ENCODE measurements at regions not wholly inside any gene's neighbourhood (a gene's known extent, or its start where the extent isn't known, plus 50 kb on each side); places are given as distances from the start of the nearest gene placed in this dataset.

DNA sequence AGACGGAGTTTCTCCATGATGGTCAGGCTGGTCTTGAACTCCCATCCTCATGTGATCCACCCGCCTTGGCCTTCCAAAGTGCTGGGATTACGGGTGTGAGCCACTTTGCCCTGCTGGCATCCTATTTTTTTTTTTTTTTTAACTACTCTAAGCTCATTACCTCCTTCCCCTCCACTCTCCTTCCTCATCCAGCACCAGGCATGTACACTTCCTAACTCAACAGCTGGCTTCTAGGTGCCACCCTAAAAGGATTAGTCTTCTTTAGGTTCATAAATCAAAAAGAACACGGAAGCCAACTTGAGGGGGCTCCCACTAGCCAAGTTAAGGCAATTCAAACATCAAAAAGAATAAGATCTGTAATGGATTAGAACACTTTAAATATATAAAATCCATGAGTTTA is 70.6 kb upstream of the TEX51 start (continued):
- no peak for TF ChIP-seq BCL3 (IDR thresholded peaks at IDR 0.05)

GRCh38 chr2:126828491-126828890 is 70.2 kb upstream of the TEX51 start:
- H3K4me3 ChIP-seq = no peak overlapping the region
- ChIA-PET POLR2A (interaction anchor here (0.6 kb wide), 1 partner anchor 1015 kb away, joined by 3 read pairs; no protein-coding TSS in a partner anchor), CTCF (no interaction called here)
- H3K9me3 ChIP-seq = no peaks in the 10 kb centered on the region
- DNase-seq (ENCODE audit: low read depth in 1 of 2, low spot score in 1 of 2) (no peak), FAIRE-seq (no peak), ATAC-seq (no peak)
- no peaks in the 10 kb centered on the region for H3K4me1 ChIP-seq
- no peak overlapping the region for H3K4me2 ChIP-seq
- no peak for TF ChIP-seq TP53 (CRISPR knock-in tag; IDR thresholded peaks at IDR 0.05)
- no peak for TF ChIP-seq ZNF302 (CRISPR knock-in tag; IDR thresholded peaks at IDR 0.05)
- no peak for TF ChIP-seq MAZ (IDR thresholded peaks at IDR 0.05; ENCODE audit: borderline replicate concordance, low read depth, low read length)
- no peak for TF ChIP-seq NFE2L2 (conservative IDR thresholded peaks at IDR 0.05; ENCODE audit: low read length)
- TF ChIP-seq BCL3 (IDR thresholded peaks at IDR 0.05) = no peak
- no peak for TF ChIP-seq EP300 (IDR thresholded peaks at IDR 0.05)
- no peak for TF ChIP-seq KDM1A (IDR thresholded peaks at IDR 0.05; ENCODE audit: low read depth)
- 15% methylated on average over 4 of the region's 4 CpGs for WGBS (ENCODE audit: missing lambda C conversion rate)
- H3K27ac ChIP-seq = no peak overlapping the region

DNA sequence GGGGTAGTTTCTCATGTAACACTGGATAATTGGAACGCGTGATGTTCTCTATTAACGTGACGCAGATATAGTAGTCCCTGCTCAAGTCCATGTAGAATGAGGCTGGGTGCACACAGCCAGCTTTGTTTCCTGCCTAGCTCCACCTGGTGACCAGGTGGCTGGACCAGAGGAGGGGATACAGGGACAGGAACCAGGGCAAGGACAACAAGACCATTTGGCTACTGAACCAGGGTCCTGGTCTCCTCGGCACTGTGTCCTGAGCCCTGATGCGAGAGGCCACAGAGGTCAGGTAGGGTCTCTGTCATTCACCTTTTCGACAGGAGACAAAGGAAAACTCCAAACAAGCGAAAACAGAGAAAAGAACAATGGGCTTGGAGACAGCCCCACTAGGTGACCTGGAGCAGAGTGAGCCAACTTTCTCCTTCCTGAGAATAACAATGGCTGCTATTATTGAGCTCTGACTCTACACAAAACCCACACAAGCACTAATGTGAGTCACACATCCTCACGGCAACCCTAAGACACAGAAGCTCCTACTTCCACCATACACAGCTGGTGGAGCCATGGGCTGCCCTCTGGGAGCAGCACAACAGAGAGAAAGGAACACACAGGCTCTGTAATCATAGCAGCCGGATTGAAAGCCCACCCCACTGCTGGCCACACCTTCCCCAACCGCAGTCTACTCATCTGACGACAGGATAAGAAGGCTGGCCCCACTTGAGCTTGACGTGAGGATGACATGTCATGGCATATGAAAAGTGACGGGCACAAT is 67.3 kb upstream of the TEX51 start:
- Histone ChIP-seq H3K27ac (no peak overlapping the region), H3K9me3 (no peaks in the 10 kb centered on the region), H3K4me3 (no peak overlapping the region), H3K4me1 (no peaks in the 10 kb centered on the region), H3K4me2 (no peak overlapping the region)
- TF ChIP-seq, protein P1, sequence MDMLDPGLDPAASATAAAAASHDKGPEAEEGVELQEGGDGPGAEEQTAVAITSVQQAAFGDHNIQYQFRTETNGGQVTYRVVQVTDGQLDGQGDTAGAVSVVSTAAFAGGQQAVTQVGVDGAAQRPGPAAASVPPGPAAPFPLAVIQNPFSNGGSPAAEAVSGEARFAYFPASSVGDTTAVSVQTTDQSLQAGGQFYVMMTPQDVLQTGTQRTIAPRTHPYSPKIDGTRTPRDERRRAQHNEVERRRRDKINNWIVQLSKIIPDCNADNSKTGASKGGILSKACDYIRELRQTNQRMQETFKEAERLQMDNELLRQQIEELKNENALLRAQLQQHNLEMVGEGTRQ (IDR thresholded peaks at IDR 0.05) = no peak
- TF ChIP-seq BCL3 (IDR thresholded peaks at IDR 0.05) = no peak
- no peak for TF ChIP-seq RFX5 (IDR thresholded peaks at IDR 0.05)
- TF ChIP-seq HMGXB4 (CRISPR knock-in tag; IDR thresholded peaks at IDR 0.05; ENCODE audit: borderline replicate concordance) = no peak
- TF ChIP-seq ZC3H11A (IDR thresholded peaks at IDR 0.05) = no peak
- no peak for TF ChIP-seq KDM1A (IDR thresholded peaks at IDR 0.05; ENCODE audit: low read depth)
- TF ChIP-seq, protein P2, sequence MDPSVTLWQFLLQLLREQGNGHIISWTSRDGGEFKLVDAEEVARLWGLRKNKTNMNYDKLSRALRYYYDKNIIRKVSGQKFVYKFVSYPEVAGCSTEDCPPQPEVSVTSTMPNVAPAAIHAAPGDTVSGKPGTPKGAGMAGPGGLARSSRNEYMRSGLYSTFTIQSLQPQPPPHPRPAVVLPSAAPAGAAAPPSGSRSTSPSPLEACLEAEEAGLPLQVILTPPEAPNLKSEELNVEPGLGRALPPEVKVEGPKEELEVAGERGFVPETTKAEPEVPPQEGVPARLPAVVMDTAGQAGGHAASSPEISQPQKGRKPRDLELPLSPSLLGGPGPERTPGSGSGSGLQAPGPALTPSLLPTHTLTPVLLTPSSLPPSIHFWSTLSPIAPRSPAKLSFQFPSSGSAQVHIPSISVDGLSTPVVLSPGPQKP (IDR thresholded peaks at IDR 0.05; ENCODE audit: low read depth, low read length) = no peak
- no peak for TF ChIP-seq FOXS1 (CRISPR knock-in tag; IDR thresholded peaks at IDR 0.05)
- no peak for TF ChIP-seq MAFK (IDR thresholded peaks at IDR 0.05; ENCODE audit: partially characterized antibody)
- ATAC-seq = peak in 1 of 2 experiments; percentile 24; a peak in 1 of 6 replicates
- no peak for FAIRE-seq
- no peak for DNase-seq (ENCODE audit: low read depth in 1 of 2, low spot score in 1 of 2)
- CTCF ChIA-PET = no interaction called here
- 38% methylated on average over 14 of the region's 14 CpGs for WGBS (ENCODE audit: missing lambda C conversion rate)
- POLR2A ChIA-PET = no interaction called here
